Activated naive CD4-positive, alpha-beta T cell treated with anti-CD3 and anti-CD28 coated beads, Interleukin-2, amount 50 U/mL, for 24 hours (primary cell): ENCODE measurements at regions not wholly inside any gene's neighbourhood (a gene's known extent, or its start where the extent isn't known, plus 50 kb on each side); places are given as distances from the start of the nearest gene placed in this dataset.
"Not testable (repeated sequence)": the region's sequence is repeated elsewhere in the genome, so short reads cannot be mapped to it uniquely, and the experiment has no call there.

Experiments
- H3K27ac Mint-ChIP-seq: one replicate; pipeline ENCODE4 v1.8.0; 2021; ENCODE audit warnings: mild to moderate bottlenecking, mixed read lengths
- H3K27me3 Mint-ChIP-seq: one replicate; pipeline ENCODE4 v1.8.0; 2021; ENCODE audit warnings: mixed read lengths
- H3K36me3 Mint-ChIP-seq: one replicate; pipeline ENCODE4 v1.8.0; 2021; ENCODE audit warnings: mixed read lengths
- H3K4me1 Mint-ChIP-seq: one replicate; pipeline ENCODE4 v1.8.0; 2021; ENCODE audit warnings: mixed read lengths
- H3K4me3 Mint-ChIP-seq: one replicate; pipeline ENCODE4 v1.8.0; 2021; ENCODE audit warnings: mild to moderate bottlenecking, mixed read lengths
- H3K9me3 Mint-ChIP-seq: one replicate; pipeline ENCODE4 v1.8.0; 2021; ENCODE audit warnings: mixed read lengths

- Mint-ChIP-seq H3K4me1 (peaks cover 38% of the 10 kb centered on the region), H3K36me3 (peaks cover 17% of the 10 kb centered on the region), H3K4me3 (no peak overlapping the region), H3K9me3 (peaks cover 19% of the 10 kb centered on the region), H3K27ac (no peak overlapping the region), H3K27me3 (no peaks in the 10 kb centered on the region)
Observed at GRCh38 chr1:194062526-194062925, 876.1 kb upstream of the B3GALT2 start.

- Mint-ChIP-seq H3K9me3 (peaks cover 15% of the 10 kb centered on the region), H3K4me3 (peak overlapping the region; percentile 26), H3K36me3 (peaks cover 17% of the 10 kb centered on the region), H3K27ac (peak overlapping the region; percentile 86), H3K27me3 (no peaks in the 10 kb centered on the region), H3K4me1 (peaks cover 58% of the 10 kb centered on the region)
Observed at GRCh38 chr1:194060481-194060880, 874.1 kb upstream of the B3GALT2 start.

- H3K27me3 Mint-ChIP-seq = not testable (repeated sequence)
Observed at GRCh38 chr1:194058268-194058667, 871.9 kb upstream of the B3GALT2 start.

GRCh38 chr1:194056169-194056568 is 869.8 kb upstream of the B3GALT2 start:
- Mint-ChIP-seq H3K4me1 (peaks cover 94% of the 10 kb centered on the region), H3K36me3 (peaks cover 11% of the 10 kb centered on the region), H3K4me3 (peak overlapping the region; percentile 61), H3K27ac (peak overlapping the region; percentile 61), H3K27me3 (no peaks in the 10 kb centered on the region), H3K9me3 (peaks cover 8% of the 10 kb centered on the region)

More at GRCh38 chr1:194058268-194058667, 871.9 kb upstream of the B3GALT2 start:
- H3K9me3 Mint-ChIP-seq, H3K4me3 Mint-ChIP-seq, H3K27ac Mint-ChIP-seq: not testable (repeated sequence)
- Mint-ChIP-seq H3K36me3 (peaks cover 11% of the 10 kb centered on the region), H3K4me1 (peaks cover 80% of the 10 kb centered on the region)

GRCh38 chr1:194055536-194055935 is 869.1 kb upstream of the B3GALT2 start:
- Mint-ChIP-seq H3K36me3 (peaks cover 11% of the 10 kb centered on the region), H3K4me3 (peak overlapping the region; percentile 61), H3K4me1 (peaks cover 88% of the 10 kb centered on the region), H3K9me3 (peaks cover 8% of the 10 kb centered on the region), H3K27ac (peak overlapping the region; percentile 72), H3K27me3 (no peaks in the 10 kb centered on the region)

- H3K27ac Mint-ChIP-seq = peak overlapping the region; percentile 93
Observed at GRCh38 chr1:194052514-194053338, 866.3 kb upstream of the B3GALT2 start.

GRCh38 chr1:194047921-194048320 is 861.5 kb upstream of the B3GALT2 start:
- H3K4me3 Mint-ChIP-seq = no peak overlapping the region
- H3K9me3 Mint-ChIP-seq = peaks cover 5% of the 10 kb centered on the region
- peaks cover 46% of the 10 kb centered on the region for H3K4me1 Mint-ChIP-seq
- H3K27me3 Mint-ChIP-seq = no peaks in the 10 kb centered on the region
- H3K36me3 Mint-ChIP-seq = no peaks in the 10 kb centered on the region
- H3K27ac Mint-ChIP-seq = no peak overlapping the region

More at GRCh38 chr1:194052514-194053338, 866.3 kb upstream of the B3GALT2 start:
- Mint-ChIP-seq H3K4me1 (peaks cover 68% of the 10 kb centered on the region), H3K36me3 (no peaks in the 10 kb centered on the region), H3K9me3 (no peaks in the 10 kb centered on the region), H3K4me3 (peak overlapping the region; percentile 49), H3K27me3 (no peaks in the 10 kb centered on the region)

- H3K36me3 Mint-ChIP-seq = no peaks in the 10 kb centered on the region
- peaks cover 39% of the 10 kb centered on the region for H3K4me1 Mint-ChIP-seq
- H3K4me3 Mint-ChIP-seq = no peak overlapping the region
- H3K9me3 Mint-ChIP-seq = peaks cover 5% of the 10 kb centered on the region
- H3K27me3 Mint-ChIP-seq = no peaks in the 10 kb centered on the region
- H3K27ac Mint-ChIP-seq = no peak overlapping the region
Observed at GRCh38 chr1:194047206-194047605, 860.8 kb upstream of the B3GALT2 start.

GRCh38 chr1:194045416-194045815 is 859.0 kb upstream of the B3GALT2 start:
- Mint-ChIP-seq H3K27ac (peak overlapping the region; percentile 52), H3K27me3 (no peaks in the 10 kb centered on the region), H3K36me3 (no peaks in the 10 kb centered on the region), H3K4me1 (peaks cover 45% of the 10 kb centered on the region), H3K9me3 (peaks cover 5% of the 10 kb centered on the region), H3K4me3 (no peak overlapping the region)

GRCh38 chr1:194044892-194045291 is 858.5 kb upstream of the B3GALT2 start:
- H3K36me3 Mint-ChIP-seq = no peaks in the 10 kb centered on the region
- H3K9me3 Mint-ChIP-seq = peaks cover 5% of the 10 kb centered on the region
- H3K4me3 Mint-ChIP-seq = no peak overlapping the region
- H3K4me1 Mint-ChIP-seq = peaks cover 45% of the 10 kb centered on the region
- H3K27ac Mint-ChIP-seq = peak overlapping the region; percentile 69
- no peaks in the 10 kb centered on the region for H3K27me3 Mint-ChIP-seq

GRCh38 chr1:194043984-194044755 is 857.8 kb upstream of the B3GALT2 start:
- peaks cover 5% of the 10 kb centered on the region for H3K9me3 Mint-ChIP-seq
- no peaks in the 10 kb centered on the region for H3K27me3 Mint-ChIP-seq
- peak overlapping the region; percentile 69 for H3K27ac Mint-ChIP-seq
- H3K4me3 Mint-ChIP-seq = no peak overlapping the region
- peaks cover 47% of the 10 kb centered on the region for H3K4me1 Mint-ChIP-seq
- no peaks in the 10 kb centered on the region for H3K36me3 Mint-ChIP-seq

- Mint-ChIP-seq H3K4me3 (no peak overlapping the region), H3K9me3 (peaks cover 5% of the 10 kb centered on the region), H3K36me3 (no peaks in the 10 kb centered on the region), H3K27me3 (no peaks in the 10 kb centered on the region), H3K4me1 (peaks cover 54% of the 10 kb centered on the region), H3K27ac (no peak overlapping the region)
Observed at GRCh38 chr1:194042736-194043135, 856.3 kb upstream of the B3GALT2 start.

- H3K4me1 Mint-ChIP-seq = peaks cover 48% of the 10 kb centered on the region
- H3K36me3 Mint-ChIP-seq = no peaks in the 10 kb centered on the region
- no peak overlapping the region for H3K27ac Mint-ChIP-seq
Observed at GRCh38 chr1:194040496-194040895, 854.1 kb upstream of the B3GALT2 start.

GRCh38 chr1:194039578-194039977 is 853.2 kb upstream of the B3GALT2 start:
- Mint-ChIP-seq H3K9me3 (no peaks in the 10 kb centered on the region), H3K27ac (no peak overlapping the region), H3K4me1 (peaks cover 40% of the 10 kb centered on the region), H3K36me3 (no peaks in the 10 kb centered on the region), H3K27me3 (no peaks in the 10 kb centered on the region), H3K4me3 (peak overlapping the region; percentile 59)

More at GRCh38 chr1:194040496-194040895, 854.1 kb upstream of the B3GALT2 start:
- Mint-ChIP-seq H3K27me3 (no peaks in the 10 kb centered on the region), H3K4me3 (no peak overlapping the region), H3K9me3 (no peaks in the 10 kb centered on the region)

- H3K27me3 Mint-ChIP-seq = no peaks in the 10 kb centered on the region
- H3K27ac Mint-ChIP-seq = no peak overlapping the region
- H3K4me3 Mint-ChIP-seq = no peak overlapping the region
- peaks cover 5% of the 10 kb centered on the region for H3K9me3 Mint-ChIP-seq
- peaks cover 1% of the 10 kb centered on the region for H3K4me1 Mint-ChIP-seq
- H3K36me3 Mint-ChIP-seq = peaks cover 5% of the 10 kb centered on the region
Observed at GRCh38 chr1:194033646-194034045, 847.2 kb upstream of the B3GALT2 start.

GRCh38 chr1:194028002-194028401 is 841.6 kb upstream of the B3GALT2 start:
- H3K9me3 Mint-ChIP-seq = peaks cover 13% of the 10 kb centered on the region
- no peak overlapping the region for H3K27ac Mint-ChIP-seq
- H3K4me1 Mint-ChIP-seq = peaks cover 6% of the 10 kb centered on the region
- H3K4me3 Mint-ChIP-seq = no peak overlapping the region
- H3K36me3 Mint-ChIP-seq = no peaks in the 10 kb centered on the region
- H3K27me3 Mint-ChIP-seq = no peaks in the 10 kb centered on the region
